RPMI8226 (cell line): ENCODE measurements at regions not wholly inside any gene's neighbourhood (a gene's known extent, or its start where the extent isn't known, plus 50 kb on each side); places are given as distances from the start of the nearest gene placed in this dataset.

Source experiments
- DNase-seq: peaks from one replicate; pipeline ENCODE4 v3.0.0-alpha.2; 2015

DNA sequence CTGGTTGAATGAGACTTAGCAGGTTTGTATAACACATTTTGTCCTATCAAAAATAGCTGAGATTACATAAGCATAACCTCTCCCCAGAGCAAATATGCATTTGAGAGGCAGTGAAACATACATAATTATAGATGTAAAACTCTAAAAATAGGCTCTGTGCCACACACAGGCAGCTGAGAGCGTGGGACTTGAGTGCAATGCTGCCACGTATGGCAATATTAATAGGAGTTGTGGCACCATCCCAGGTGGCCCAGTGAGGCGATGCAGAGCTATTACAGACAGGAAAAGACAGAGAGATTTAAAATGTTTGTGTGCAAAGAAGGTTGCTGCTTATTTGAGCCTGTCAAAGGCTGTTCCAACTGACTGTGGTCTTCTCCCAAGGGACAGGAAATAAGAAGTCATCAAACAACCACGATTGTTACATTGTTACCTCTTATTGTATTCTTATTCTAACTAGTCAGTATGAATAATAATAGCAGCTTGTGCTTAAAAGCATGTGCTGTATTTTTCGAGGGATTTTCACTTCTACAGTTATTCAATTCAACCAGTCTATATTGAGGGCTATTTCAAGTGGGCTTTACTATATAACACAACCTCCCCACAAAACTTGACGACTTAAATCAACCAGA is 116.5 kb downstream of the SALL1 start:
- DNase-seq, result peak; percentile 65

DNA sequence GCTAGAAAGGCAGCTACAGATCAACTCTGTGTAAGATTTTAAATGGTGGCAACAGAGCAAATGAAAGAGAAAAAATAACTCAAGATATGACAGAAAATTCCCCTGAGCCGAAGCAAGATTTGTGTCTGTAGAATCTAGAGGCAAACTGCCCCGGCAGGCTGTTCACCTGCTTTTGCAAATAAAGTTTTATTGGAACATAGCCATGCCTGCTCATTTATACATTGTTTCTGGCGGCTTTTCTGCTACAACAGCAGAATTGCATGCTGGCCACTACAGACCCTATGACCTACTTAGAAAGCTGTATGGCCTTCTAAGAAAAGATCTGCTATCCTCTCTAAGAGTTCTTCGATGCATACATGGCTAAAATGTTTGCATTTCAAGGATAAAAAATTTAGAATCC is 119.5 kb downstream of the SALL1 start:
- peak; percentile 76 for DNase-seq

DNA sequence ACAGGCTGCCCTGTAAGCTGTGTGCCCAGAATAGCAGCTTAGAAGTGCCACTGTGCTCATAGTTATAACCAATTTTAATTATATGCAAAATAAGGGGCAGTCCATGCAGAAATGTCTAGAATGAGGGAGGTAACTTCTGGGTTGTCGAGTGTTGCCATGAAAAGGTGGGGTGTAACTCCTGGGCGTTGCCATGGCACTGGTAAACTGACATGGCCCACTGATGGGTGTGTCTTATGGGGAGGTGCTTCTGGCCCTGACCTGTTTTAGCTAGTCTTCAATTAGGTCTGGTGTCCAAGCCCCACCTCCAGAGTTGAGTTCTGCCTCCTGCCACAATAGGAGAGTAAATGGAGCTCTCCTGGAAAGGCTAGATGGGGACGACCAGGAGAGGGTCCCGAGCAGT is 120.6 kb downstream of the SALL1 start:
- DNase-seq, result peak; percentile 22

DNA sequence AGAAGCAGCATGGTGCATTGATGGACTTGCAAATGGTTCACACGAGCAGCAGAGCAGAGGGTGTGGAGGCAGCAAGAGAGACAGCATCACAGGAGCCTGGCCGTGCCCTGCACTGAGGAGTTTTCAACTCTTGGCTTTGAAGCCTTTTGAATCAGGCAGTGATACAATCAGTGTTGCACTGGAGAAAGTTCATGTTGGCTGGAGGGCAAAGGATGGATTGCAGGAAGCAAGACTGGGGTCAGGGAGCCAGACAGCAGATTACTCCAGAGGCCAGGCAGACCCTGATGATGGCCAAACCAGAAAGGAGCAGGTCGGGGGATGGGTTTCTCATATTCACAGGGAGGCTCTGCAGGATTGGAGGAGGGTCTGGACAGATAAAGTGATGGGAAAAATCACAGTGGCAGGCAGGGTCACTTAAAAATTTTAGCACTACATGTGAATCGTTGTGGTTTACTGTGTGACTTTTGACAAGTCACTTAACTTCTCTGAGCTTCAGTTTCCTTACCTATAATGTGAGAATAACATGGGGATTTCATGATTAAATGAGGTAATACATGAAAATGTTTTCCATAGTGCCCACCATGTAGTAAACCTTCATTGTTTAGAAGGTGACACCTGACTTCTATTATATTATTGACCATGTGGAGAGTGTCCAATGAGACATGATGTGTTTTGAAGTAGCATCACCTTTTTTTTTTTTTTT is 125.3 kb downstream of the SALL1 start:
- DNase-seq, result no peak

DNA sequence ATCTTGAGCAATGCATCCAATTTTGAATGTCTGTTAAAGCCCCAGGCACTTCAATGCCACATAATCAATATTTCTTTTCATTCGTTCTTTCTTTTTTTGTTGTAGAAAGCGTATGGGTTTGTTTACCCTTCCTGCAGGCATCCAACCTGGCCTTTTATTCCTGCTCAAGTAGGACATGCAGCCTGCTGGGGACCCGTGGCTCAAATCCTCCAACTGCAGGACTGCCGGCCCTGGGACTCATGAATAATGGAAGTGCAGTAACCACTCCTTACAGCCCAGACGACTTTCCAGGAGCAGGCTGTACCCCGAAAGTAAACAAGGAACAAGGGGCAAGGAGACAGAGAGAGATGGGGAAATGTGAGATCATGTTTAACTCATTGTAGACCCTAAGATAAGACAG is 126.4 kb downstream of the SALL1 start:
- no peak for DNase-seq

DNA sequence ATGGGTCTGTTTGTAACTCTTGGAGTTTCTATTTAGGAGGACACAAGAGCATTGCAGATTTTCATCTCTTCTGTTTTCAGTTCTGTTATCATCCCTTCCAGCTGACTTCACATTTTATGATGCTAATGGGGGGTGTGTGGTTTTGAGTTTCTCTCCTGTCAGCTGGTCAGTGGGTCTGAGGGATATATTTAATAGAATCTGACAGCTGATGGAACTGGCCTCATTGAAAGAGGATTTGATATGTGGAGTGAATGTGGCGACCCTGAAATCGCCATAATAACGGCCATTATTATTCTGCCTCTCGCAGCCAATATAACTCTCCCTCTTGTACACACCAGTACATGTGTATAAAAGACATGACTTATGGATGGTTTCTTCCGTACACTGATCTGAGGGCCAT is 128.1 kb downstream of the SALL1 start:
- peak; percentile 23 for DNase-seq

DNA sequence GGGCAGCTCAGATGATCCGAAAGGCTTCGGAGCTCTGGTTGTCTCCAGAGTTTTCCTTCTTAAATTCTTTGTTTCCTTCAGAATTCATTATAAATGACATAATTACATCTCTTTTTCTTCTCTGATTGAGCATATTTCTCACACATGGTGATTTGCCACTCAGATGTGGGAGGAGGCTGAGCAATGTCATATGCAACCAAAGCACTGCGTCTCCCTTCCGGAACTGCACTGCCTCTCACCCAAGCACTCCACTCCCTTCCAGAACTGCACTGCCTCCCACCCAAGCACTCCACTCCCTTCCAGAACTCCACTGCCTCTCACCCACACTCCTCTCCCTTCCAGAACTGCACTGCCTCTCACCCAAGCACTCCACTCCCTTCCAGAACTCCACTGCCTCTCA is 131.5 kb downstream of the SALL1 start:
- DNase-seq, result no peak

DNA sequence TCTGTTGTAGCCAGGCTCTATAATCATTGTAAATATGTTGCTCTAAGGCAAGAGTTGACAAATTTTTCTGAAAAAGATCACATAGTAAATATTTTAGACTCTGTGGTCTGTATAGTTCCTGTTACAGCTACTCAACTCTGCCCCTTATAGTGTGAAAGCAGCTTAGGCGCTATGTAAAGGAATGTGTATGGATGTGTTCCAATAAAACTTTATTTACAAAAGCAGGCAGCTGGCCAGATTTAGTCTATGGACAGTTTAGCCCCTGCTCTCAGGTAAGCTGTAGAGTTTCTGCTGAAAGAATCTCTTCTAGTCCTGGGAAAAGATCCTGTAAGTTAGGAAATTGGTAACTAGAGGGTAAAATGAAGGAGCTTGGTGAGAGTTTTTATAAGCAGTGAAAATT is 133.1 kb downstream of the SALL1 start:
- DNase-seq, result no peak

DNA sequence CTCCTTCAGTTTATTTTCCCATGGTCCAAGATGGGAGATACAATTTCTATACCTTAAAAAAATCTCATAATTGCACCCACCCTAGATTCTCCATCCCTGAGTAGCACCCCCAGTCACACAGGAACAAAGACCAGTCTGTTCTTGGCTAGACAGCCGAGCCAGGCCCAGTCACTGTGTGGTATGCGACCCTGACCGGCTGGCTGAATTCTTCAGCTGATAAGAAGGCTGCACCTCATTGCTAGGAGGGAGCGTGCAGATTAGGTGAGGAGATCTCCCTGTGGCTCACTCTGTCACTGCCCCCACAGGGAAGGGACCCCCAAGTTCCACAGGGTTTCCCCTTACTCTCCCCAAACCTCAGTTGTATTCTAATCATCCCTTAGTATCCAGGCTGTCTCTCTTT is 138.7 kb downstream of the SALL1 start:
- DNase-seq, result no peak

DNA sequence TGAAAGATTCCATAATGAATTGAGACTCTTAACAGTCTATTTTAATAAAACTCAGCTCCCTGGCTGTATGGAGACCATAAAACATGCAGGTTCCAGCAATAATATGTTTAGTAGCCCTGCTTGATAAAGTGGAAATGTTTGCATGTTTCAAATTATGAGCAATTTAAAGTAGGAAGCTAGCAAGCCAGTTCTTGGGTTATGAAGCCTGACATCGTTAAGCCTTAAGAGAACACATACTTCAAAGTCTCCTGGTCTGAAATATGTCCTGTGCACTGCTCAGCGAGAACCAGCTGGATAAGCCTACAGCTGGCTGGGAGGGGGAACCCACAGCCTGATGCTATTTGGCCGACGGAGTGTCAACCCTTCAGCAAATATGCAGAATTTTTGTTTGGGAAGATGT is 140.3 kb downstream of the SALL1 start:
- no peak for DNase-seq

DNA sequence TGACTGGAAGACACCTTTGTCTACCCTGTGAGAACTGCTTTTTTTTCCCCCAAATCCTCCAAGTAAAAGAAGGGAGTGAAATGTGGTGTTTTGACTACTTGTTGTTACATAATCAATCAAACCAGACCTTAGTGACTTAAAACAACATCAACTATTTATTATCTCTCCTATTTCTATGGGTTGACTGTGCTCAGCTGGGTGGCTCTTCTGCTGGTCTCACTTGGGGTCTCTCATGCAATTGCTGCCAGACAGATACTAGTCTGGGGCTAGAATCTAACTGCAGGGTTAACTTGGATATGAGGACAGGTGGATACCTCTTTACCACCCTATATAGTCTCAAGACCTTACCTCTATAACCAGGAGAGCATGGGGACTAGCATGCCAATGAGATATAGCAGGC is 141.3 kb downstream of the SALL1 start:
- DNase-seq, result no peak

DNA sequence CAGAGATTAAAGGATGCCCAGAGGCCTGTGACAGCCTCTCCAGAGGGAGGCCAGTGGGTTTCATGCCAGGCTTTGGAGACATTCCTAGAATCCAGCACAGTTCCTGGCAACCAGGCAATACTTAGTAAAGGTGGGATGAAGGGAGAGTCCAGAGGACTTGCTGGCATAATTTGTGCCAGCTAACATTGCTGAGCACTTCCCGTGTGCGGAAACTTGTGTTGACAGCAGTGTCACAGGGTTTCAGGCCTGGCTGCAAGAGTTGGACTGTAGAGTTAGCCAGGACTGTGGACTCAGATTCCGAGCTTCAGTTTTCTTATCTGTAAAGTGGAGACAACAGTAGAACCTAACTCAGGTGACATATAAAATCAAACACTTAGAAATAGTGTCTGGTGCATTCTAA is 141.7 kb downstream of the SALL1 start:
- DNase-seq, result no peak

DNA sequence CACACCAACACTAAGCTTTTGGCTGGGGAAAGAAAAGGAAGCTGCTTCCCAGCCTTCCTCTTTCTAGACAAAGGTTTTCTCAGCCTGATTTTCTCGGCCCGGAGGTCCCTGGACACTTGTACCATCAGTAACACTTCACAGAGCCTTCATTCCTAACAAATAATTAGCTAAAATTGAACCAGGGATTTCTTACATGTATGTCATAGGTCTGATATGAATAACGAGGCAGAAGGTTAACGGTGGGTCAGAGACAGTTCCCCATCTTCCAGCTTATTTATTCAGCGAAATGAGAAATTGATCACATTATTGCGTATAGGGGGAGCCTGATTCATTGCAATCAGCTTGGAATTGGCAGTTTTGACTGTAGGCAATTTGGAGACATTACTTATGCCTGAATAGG is 142.5 kb downstream of the SALL1 start:
- DNase-seq, result no peak

DNA sequence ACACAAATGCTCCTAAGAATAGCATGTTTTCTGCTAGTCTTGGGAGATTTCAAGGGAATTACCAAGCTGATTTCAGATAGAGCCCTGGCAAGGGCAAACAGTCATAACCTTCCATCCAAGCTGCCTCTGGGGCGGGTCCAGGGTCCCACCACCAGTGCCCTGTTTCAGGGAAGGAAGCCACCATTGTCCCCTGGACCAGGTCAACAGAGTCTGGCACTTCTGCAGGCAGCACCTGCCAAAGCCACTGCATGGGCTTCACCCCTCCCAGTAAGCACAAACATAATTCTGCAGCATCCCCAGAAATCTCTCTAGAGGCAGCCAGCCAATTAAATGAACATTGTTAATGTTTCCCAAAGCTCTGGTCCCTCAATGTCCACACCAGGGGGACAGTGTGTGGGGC is 143.0 kb downstream of the SALL1 start:
- no peak for DNase-seq

DNA sequence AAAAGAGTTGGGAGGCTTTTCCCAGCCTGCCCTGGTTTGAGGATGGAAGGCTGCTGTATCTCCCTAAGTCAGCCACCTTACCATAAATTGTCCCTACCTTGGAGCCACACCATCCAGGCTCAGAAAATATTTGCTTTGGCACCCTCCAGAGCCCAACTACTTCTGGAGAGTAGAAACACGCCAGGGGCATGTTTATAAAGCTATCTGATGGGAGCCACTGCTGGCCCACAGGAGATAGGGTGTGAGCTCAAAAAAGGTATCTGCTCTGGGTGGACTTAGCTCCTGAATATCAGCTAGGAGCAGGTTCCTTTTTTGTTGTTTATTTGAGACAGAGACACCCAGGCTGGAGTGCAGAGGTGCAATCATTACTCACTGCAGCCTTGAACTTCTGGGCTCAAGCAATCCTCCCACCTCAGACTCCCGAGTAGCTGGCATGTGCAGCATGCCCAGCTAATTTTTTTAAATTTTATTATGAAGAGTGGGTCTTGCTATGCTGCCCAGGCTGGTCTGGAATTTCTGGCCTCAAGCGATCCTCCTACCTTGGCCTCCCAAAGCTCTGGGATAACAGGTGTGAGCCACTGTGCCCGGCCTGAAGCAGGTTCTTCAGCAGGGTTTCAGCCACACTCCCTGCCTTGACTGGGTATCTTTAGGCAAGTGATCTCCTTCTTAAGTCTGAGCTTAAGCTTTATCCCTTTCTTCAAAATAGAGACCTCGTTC is 147.1 kb downstream of the SALL1 start:
- DNase-seq, result no peak

DNA sequence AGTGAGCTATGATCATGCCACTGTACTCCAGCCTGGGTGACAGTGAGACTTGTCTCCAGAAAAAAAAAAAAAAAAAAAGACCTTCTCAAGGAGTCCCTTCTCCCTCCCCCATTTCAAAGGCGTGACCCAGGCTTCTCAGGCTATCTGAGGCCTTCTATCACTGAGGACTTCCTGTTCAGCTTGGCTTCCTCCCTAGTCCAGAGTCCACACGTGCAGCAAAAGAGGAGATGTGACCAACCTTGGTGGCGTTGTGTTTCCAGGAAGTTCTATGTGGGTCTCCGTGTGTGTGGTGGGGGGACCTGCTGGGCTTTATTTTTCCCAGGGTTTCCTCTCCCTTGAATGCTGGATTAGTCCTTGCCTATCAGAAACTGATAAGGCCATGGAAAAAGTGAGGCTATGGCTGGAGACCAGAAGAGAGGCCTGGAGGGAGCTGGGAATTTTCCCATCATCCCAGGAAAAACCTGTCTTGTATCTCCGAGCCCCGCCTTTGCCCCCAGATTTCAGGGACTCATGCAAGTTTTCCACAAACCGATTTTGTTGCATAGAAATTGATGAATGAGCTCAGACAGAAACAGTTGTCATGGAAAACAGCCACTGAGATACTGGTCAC is 148.1 kb downstream of the SALL1 start:
- DNase-seq, result no peak

DNA sequence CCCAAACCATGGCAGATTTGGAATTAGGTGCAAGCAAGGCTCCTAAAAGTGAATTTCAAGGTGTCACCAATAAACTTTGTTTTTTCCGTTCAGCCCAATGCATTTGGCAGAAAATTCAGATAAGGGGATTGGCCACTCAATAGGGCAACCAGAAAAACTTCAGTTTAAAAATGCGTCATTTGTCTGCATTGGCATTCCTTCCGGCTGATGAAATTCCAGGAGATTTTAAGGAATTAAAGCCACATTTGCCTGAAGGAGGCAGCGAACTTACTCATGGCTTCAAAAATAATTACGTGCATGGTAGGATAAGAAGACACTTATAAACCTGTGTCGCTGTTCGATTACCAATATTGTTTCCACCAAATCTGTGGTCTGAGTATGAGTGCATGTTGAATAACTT is 151.9 kb downstream of the SALL1 start:
- no peak for DNase-seq

DNA sequence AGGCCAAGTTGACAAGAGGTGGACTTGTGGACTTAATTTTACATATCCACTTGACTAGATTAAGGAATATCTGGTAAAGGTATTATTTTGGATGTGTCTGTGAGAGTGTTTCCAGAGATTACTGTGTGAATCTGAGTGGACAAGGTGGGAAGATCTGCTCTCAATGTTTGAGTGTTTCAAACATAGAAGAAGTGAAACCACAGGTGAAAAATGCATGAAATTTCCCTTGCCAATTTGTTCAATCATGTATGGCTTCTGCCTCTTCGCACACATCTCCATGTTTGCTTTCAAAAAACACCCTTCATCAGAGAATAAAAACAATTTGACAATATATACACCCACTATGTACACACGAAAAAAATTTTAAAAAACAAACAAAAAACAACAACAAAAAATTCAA is 152.7 kb downstream of the SALL1 start:
- no peak for DNase-seq

DNA sequence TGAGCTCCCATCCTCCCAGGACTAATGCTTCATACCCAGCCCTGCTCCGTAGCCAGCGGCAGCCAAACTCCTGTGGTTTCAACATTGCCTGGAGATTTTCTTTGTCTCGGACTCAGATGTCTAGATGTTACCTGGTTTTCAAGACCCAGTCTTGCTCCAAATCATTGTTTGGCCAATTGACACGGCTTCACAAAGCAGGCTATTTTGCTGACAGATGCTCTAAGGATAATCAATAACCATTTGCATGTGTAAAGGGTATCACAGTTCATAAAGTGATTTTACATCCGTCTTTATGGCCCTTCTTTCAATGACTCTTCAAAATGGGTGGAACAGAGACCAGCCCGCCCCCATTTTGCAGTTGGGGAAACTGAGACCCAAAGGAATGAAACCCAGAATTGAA is 153.4 kb downstream of the SALL1 start:
- no peak for DNase-seq

DNA sequence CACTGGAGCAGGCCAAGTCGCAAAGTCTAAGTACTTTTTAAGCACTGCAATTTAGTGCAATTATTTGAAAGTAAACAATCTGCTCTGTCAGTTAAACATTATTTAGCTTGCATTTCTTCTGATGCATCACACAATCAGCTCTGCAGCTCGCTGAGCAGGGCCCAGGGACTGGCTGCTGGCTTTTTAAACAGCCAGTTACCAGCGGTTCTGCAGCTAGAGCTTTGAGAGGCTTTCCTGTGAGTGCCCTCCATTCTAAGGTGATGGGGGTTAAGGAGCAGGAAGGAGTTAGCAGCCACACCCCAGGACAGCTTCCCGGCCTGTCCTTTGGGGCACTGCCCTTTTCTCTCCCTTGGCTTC is 154.3 kb downstream of the SALL1 start:
- DNase-seq, result no peak

DNA sequence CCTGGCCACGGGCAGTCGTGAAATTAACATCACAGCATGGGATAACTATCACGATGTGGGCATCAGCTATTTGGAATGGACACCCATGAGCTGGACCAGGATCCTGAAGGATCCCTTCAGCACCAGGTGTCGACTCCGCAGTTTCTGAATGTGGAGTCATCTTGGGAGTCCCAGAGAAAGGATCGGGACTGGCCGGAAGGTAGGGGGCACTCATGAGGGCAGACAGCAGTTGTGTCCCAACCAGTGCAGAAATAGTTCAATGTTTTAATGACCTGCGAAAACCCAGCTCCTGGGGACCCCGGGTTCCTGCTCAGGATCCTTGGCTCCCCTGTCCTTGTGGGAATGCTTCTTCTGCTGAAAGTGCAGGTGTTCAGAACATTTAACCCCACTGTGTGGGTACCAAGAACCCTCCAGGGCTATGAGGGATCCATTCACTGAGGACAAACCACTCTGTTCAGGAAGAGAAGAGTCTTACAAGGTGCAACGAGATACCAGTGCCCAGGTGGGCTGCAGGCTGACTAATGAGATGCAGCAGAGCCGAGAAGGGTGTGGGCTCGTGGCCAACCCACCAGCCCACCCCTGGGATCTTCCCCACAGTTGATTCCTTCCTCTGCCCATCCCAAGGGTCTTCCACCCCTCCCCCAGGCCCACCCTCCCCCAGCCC is 154.8 kb downstream of the SALL1 start:
- DNase-seq, result no peak

DNA sequence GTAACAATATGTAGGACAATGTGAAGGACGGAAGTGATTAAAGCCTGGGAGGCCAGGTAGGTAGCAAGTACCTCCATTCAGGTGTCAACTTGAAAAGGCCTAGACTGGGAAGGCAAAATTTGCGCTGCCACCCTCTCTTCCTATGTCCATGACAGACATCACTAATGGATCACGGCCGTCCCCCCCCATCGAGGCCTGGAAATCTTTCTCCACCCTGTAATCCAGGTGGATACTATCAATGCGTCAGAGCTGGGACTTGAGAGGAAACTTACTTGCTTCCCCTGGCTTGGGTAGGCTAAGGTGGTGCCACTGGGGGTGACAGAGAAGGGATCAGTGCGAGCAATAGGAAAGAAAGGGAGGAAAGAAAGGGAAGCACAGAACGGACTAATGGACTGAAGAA is 156.1 kb downstream of the SALL1 start:
- no peak for DNase-seq

DNA sequence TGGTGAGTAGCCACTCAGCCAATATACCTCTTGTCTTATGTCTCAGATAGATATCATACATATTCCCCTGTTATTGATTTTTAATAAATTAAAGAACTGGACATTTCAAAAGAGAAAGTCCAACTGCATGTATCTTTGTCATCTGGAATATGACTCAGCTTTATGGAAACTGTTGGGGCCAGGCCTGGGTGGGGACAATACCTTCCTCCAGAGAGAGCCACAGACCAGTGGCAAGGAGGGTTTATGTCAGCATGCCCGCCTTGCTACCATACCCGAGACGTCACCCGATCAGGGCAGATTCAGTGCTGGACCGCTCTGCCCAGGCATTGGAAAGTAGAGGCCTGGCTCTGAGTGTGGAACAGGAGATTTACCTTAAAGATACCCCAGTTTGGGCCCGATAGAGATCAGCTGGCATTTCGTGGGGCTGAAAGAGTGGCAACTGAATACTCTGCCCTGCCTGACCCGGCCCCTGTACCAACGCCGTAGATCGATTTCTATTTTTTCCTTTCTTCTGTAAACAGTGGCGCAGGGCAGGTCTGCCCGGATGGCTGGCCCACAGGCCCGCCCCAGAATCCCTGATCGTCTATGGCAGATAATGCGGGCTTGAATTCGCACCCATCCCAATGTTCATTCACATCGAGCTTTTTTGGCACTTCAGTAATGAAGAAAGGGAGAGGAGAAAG is 158.6 kb downstream of the SALL1 start:
- DNase-seq, result no peak
